H1 (cell line): ENCODE measurements at regions not wholly inside any gene's neighbourhood (a gene's known extent, or its start where the extent isn't known, plus 50 kb on each side); places are given as distances from the start of the nearest gene placed in this dataset.

Experiments
- CTCF ChIA-PET: fragments of 300-600 bp; sonication (Branson Sonifier 250); formaldehyde crosslinking; loops from one replicate; lab custom pipeline; 2021; ENCODE audit not compliant: partially characterized antibody; lab: Charles Lee
- POLR2A ChIA-PET: fragments of 300-600 bp; sonication (Branson Sonifier 250); formaldehyde crosslinking; loops from one replicate; lab custom pipeline; 2021; ENCODE audit warnings: inconsistent platforms; ENCODE audit not compliant: partially characterized antibody; lab: Charles Lee
- DNase-seq, 2 experiments: peaks; one replicate each; pipeline versions ENCODE4 v3.0.0 to v3.0.0-alpha.2; 2010 to 2022; ENCODE audit warnings: low spot score in 2 of 2, low read depth in 1 of 2, mixed read lengths in 1 of 2
- FAIRE-seq: peaks from 2 replicates; lab custom pipeline; 2011; peaks lifted over from hg19 to GRCh38; lab: Jason Lieb, UNC
- H2AFZ ChIP-seq: 2 replicates; pipeline ENCODE4 v1.8.1; 2012; ENCODE audit warnings: low read length, inconsistent platforms
- H2AK5ac ChIP-seq: 2 replicates; pipeline ENCODE4 v1.6.1; 2013; ENCODE audit warnings: low read depth, low read length
- H2BK120ac ChIP-seq: replicated peaks from 2 replicates; pipeline ENCODE3; 2013; ENCODE audit warnings: low read depth, low read length, inconsistent platforms
- H2BK12ac ChIP-seq: 2 replicates; pipeline ENCODE4 v1.6.1; 2013; ENCODE audit warnings: low read depth, low read length
- H2BK15ac ChIP-seq: 2 replicates; pipeline ENCODE4 v1.6.1; 2013; ENCODE audit warnings: low read length
- H2BK20ac ChIP-seq: 2 replicates; pipeline ENCODE4 v1.6.1; 2013; ENCODE audit warnings: low read length
- H2BK5ac ChIP-seq: 2 replicates; pipeline ENCODE4 v1.6.1; 2013; ENCODE audit warnings: low read depth, low read length
- H3K14ac ChIP-seq: 2 replicates; pipeline ENCODE4 v1.6.1; 2013; ENCODE audit warnings: inconsistent platforms; ENCODE audit not compliant: insufficient read length
- H3K18ac ChIP-seq: 2 replicates; pipeline ENCODE4 v1.6.1; 2013; ENCODE audit warnings: low read length; ENCODE audit errors: extremely low read depth
- H3K23ac ChIP-seq: 2 replicates; pipeline ENCODE4 v1.6.1; 2013; ENCODE audit warnings: inconsistent platforms; ENCODE audit not compliant: insufficient read length
- H3K23me2 ChIP-seq: 2 replicates; pipeline ENCODE4 v1.6.1; 2013; ENCODE audit warnings: low read depth, low read length
- H3K27ac ChIP-seq: 2 replicates; pipeline ENCODE4 v1.6.1; 2011; ENCODE audit warnings: low read depth, low read length, inconsistent platforms
- H3K27me3 ChIP-seq, 4 experiments: replicated peaks in 1 of 4; 1 replicate in 1 of 4; 2 replicates in 3 of 4; pipeline versions ENCODE4 v1.6.1 to v1.8.1; 2011 to 2013; ENCODE audit warnings: low read length in 3 of 4, mild to moderate bottlenecking in 3 of 4, inconsistent platforms in 2 of 4, mixed read lengths in 2 of 4, moderate library complexity in 1 of 4; ENCODE audit not compliant: control insufficient read depth in 3 of 4, insufficient read depth in 3 of 4; ENCODE audit errors: extremely low read depth in 1 of 4
- H3K36me3 ChIP-seq, 4 experiments: 2 replicates each; pipeline versions ENCODE4 v1.6.1 to v1.8.1; 2011 to 2013; ENCODE audit warnings: mild to moderate bottlenecking in 4 of 4, low read length in 3 of 4, moderate library complexity in 2 of 4, control low read depth in 1 of 4, inconsistent platforms in 1 of 4; ENCODE audit not compliant: insufficient read depth in 4 of 4, control insufficient read depth in 2 of 4
- H3K4ac ChIP-seq: replicated peaks from 2 replicates; pipeline ENCODE3; 2013; ENCODE audit warnings: low read length, low read depth, mixed read lengths, inconsistent platforms; ENCODE audit not compliant: insufficient read length
- H3K4me1 ChIP-seq, 4 experiments: replicated peaks in 1 of 4; 1 replicate in 1 of 4; 2 replicates in 3 of 4; pipeline versions ENCODE4 v1.6.1 to v1.8.1; 2011 to 2013; ENCODE audit warnings: low read length in 3 of 4, inconsistent platforms in 2 of 4, mixed read lengths in 1 of 4; ENCODE audit not compliant: insufficient read depth in 4 of 4, control insufficient read depth in 3 of 4
- H3K4me2 ChIP-seq, 2 experiments: 2 replicates each; pipeline versions ENCODE4 v1.6.1 to v1.8.1; 2011 to 2013; ENCODE audit warnings: low read depth in 2 of 2, low read length in 2 of 2, control low read depth in 1 of 2, inconsistent platforms in 1 of 2, mild to moderate bottlenecking in 1 of 2; ENCODE audit not compliant: insufficient read depth in 1 of 2
- H3K4me3 ChIP-seq, 4 experiments: fragments of 200-600, 300-600 bp in 1 of 4; sonication (generic), shearing (Covaris generic), sonication (Bioruptor Twin) in 1 of 4; 2 replicates each; pipeline versions ENCODE4 v1.5.1 to v1.8.1; 2011 to 2016; ENCODE audit warnings: low read length in 4 of 4, low read depth in 3 of 4, control low read depth in 2 of 4, inconsistent platforms in 2 of 4, mild to moderate bottlenecking in 2 of 4, mixed read lengths in 1 of 4, moderate library complexity in 1 of 4; ENCODE audit not compliant: insufficient read depth in 2 of 4; ENCODE audit errors: extremely low read depth in 1 of 4
- H3K56ac ChIP-seq: replicated peaks from 2 replicates; pipeline ENCODE3; 2013; ENCODE audit warnings: low read depth, mild to moderate bottlenecking, mixed read lengths, low read length, inconsistent platforms; ENCODE audit not compliant: insufficient read length
- H3K79me1 ChIP-seq: 2 replicates; pipeline ENCODE4 v1.6.1; 2013; ENCODE audit warnings: low read depth, low read length, control low read depth
- H3K79me2 ChIP-seq, 2 experiments: 2 replicates each; pipeline versions ENCODE4 v1.6.1 to v1.8.1; 2012 to 2013; ENCODE audit warnings: low read length in 2 of 2, mild to moderate bottlenecking in 2 of 2, inconsistent platforms in 1 of 2; ENCODE audit not compliant: insufficient read depth in 2 of 2, control insufficient read depth in 1 of 2
- H3K9ac ChIP-seq, 4 experiments: replicated peaks in 1 of 4; 1 replicate in 1 of 4; 2 replicates in 3 of 4; pipeline versions ENCODE4 v1.6.1 to v1.8.1; 2011 to 2013; ENCODE audit warnings: low read depth in 3 of 4, low read length in 3 of 4, control low read depth in 2 of 4, mild to moderate bottlenecking in 2 of 4, moderate library complexity in 2 of 4, inconsistent platforms in 1 of 4; ENCODE audit errors: extremely low read depth in 1 of 4
- H3K9me3 ChIP-seq, 2 experiments: 2 replicates each; pipeline versions ENCODE4 v1.6.1 to v1.8.1; 2012 to 2013; ENCODE audit warnings: mild to moderate bottlenecking in 2 of 2, moderate library complexity in 2 of 2, control low read depth in 1 of 2, inconsistent platforms in 1 of 2, low read depth in 1 of 2, low read length in 1 of 2, mixed read lengths in 1 of 2; ENCODE audit not compliant: insufficient read depth in 2 of 2
- H4K20me1 ChIP-seq, 2 experiments: replicated peaks in 1 of 2; 2 replicates each; pipeline versions ENCODE3 to v1.8.1; 2011 to 2013; ENCODE audit warnings: inconsistent platforms in 2 of 2, low read length in 2 of 2, mild to moderate bottlenecking in 1 of 2; ENCODE audit not compliant: insufficient read depth in 2 of 2, control insufficient read depth in 1 of 2
- H4K5ac ChIP-seq: 2 replicates; pipeline ENCODE4 v1.6.1; 2013; ENCODE audit warnings: low read length, low read depth, mixed read lengths, inconsistent platforms; ENCODE audit not compliant: insufficient read length
- H4K8ac ChIP-seq: 2 replicates; pipeline ENCODE4 v1.8.0; 2013; ENCODE audit warnings: mild to moderate bottlenecking, moderate library complexity, low read length, inconsistent platforms; ENCODE audit not compliant: insufficient read depth; ENCODE audit errors: extremely low read depth
- H4K91ac ChIP-seq: replicated peaks from 2 replicates; pipeline ENCODE3; 2013; ENCODE audit warnings: low read length, mixed read lengths, inconsistent platforms; ENCODE audit not compliant: insufficient read length
- SIRT6 ChIP-seq: IDR thresholded peaks from one replicate; pipeline ENCODE4 v1.7.1; 2012; ENCODE audit warnings: low read length, inconsistent platforms
- SP1 ChIP-seq: IDR thresholded peaks from 2 replicates; pipeline ENCODE4 v1.6.1; 2011; ENCODE audit warnings: low read depth, low read length
- YY1 ChIP-seq: IDR thresholded peaks from 2 replicates; pipeline ENCODE4 v1.6.1; 2011; ENCODE audit warnings: low read depth, mild to moderate bottlenecking, low read length
- WGBS, 2 experiments: shearing (Covaris generic) in 1 of 2; methylation state at CpG; one replicate each; pipeline versions ENCODE4 v1.1.6 to v1.1.7; 2013 to 2015; ENCODE audit warnings: low lambda C conversion rate in 2 of 2, mixed read lengths in 2 of 2, inconsistent platforms in 1 of 2, low coverage in 1 of 2, missing lambda C conversion rate in 1 of 2; ENCODE audit not compliant: insufficient replicate concordance in 2 of 2, insufficient coverage in 1 of 2, insufficient read length in 1 of 2; ENCODE audit errors: extremely low coverage in 1 of 2, missing lambda C conversion rate in 1 of 2; 5-methylcytosine and 5-hydroxymethylcytosine counted together

DNA sequence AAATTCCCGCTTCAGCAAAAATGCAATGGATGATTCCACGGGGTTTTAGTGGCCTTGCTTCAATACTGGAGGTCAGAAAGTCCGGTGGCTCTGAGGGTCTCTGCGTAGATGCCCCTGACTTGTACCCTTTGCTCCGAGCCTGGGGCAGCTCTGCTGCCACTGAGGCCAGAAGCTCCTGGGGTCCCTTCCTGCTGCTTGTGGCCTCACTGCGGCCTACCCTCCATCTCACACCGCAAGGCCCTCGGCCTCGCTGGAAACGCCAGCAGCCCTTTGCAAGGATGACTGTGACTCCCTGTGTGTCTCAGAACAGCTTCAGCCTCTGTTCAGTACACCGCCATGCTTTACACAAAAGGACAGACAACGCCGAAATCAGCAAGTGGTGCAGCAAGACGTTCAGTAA lies 244.8 kb downstream of the ACTR3B start:
- no peaks in the 10 kb centered on the region for H3K79me1 ChIP-seq
- no peaks in the 10 kb centered on the region for H3K23me2 ChIP-seq
- no peak for FAIRE-seq
- no peak overlapping the region; the same call in 1 of the 2 replicates for H2BK5ac ChIP-seq
- ChIA-PET CTCF (interaction anchor here (0.7 to 2.2 kb wide), 3 partner anchors 45 to 144 kb away, joined by 3 to 6 read pairs (median 5); no protein-coding TSS in a partner anchor), POLR2A (no interaction called here)
- peaks cover 12 to 17% of the 10 kb centered on the region in 2 experiments for H3K9me3 ChIP-seq
- no peak overlapping the region for H3K4ac ChIP-seq
- no peak overlapping the region for H4K91ac ChIP-seq
- H3K79me2 ChIP-seq = no peaks in the 10 kb centered on the region
- H3K36me3 ChIP-seq = no peaks in the 10 kb centered on the region; a peak in 1 of 8 replicates
- no peak overlapping the region for H3K27ac ChIP-seq
- 89% methylated on average over 14 of the region's 14 CpGs; no CpG with 5 or more reads in 1 of the 2 experiments for WGBS, 2 experiments
- H2BK15ac ChIP-seq = no peak overlapping the region
- no peak overlapping the region; the same call in 1 of the 2 replicates for H4K8ac ChIP-seq
- no peak overlapping the region for H3K23ac ChIP-seq
- H3K18ac ChIP-seq = no peak overlapping the region
- H3K14ac ChIP-seq = no peak overlapping the region
- H2BK120ac ChIP-seq = no peak overlapping the region
- peak overlapping the region; percentile 41; the same call in 1 of the 2 replicates for H2AK5ac ChIP-seq
- H4K20me1 ChIP-seq = no peaks in the 10 kb centered on the region
- DNase-seq = no peak
- H3K4me3 ChIP-seq = no peak overlapping the region
- no peak overlapping the region for H2AFZ ChIP-seq
- H4K5ac ChIP-seq = no peak overlapping the region
- H3K4me1 ChIP-seq = peaks cover 0 to 9% (median 4%) of the 10 kb centered on the region in 4 experiments; a peak in 2 of 7 replicates
- no peak overlapping the region for H2BK20ac ChIP-seq
- no peaks in the 10 kb centered on the region for H3K27me3 ChIP-seq
- no peak overlapping the region for H3K56ac ChIP-seq
- H3K9ac ChIP-seq = no peak overlapping the region
- no peak overlapping the region for H3K4me2 ChIP-seq
- H2BK12ac ChIP-seq = no peak overlapping the region
- no peak for TF ChIP-seq SP1
- TF ChIP-seq YY1 = no peak
- no peak for TF ChIP-seq SIRT6
